ENCODE measurements at regions not wholly inside any gene's neighbourhood (a gene's known extent, or its start where the extent isn't known, plus 50 kb on each side); places are given as distances from the start of the nearest gene placed in this dataset.

GRCh38 chr3:151539599-151539998 lies 78.7 kb upstream of the IGSF10 start:
- no peak for DNase-seq
- Histone ChIP-seq H3K9ac (ENCODE audit: low read depth, low read length) (no peak overlapping the region), H3K4me1 (ENCODE audit: insufficient read depth, low read length) (peaks cover 15% of the 10 kb centered on the region), H3K27me3 (ENCODE audit: insufficient read depth, low read length, poor library complexity) (no peaks in the 10 kb centered on the region), H3K4me3 (ENCODE audit: low read depth in 1 of 2, low read length in 2 of 2) (no peak overlapping the region), H3K79me2 (ENCODE audit: insufficient read depth, low read length) (no peaks in the 10 kb centered on the region), H3K27ac (ENCODE audit: low read length) (no peak overlapping the region), H3K36me3 (ENCODE audit: insufficient read depth, low read length) (no peaks in the 10 kb centered on the region), H4K20me1 (ENCODE audit: insufficient read depth, low read length) (no peaks in the 10 kb centered on the region), H3K4me2 (ENCODE audit: insufficient read depth, low read length) (no peak overlapping the region), H2AFZ (ENCODE audit: low read depth, low read length) (no peak overlapping the region), H3K9me3 (ENCODE audit: insufficient read depth, low read length, severe bottlenecking) (no peaks in the 10 kb centered on the region)
- no peak for ATAC-seq (ENCODE audit: insufficient read depth, low read depth)
- no peak for TF ChIP-seq CTCF (IDR thresholded peaks at IDR 0.05; ENCODE audit: borderline replicate concordance, extremely low read depth, low read length, poor library complexity, severe bottlenecking)

- no peaks in the 10 kb centered on the region for H3K36me3 ChIP-seq (ENCODE audit: insufficient read depth, low read length)
- no peaks in the 10 kb centered on the region for H3K27me3 ChIP-seq (ENCODE audit: insufficient read depth, low read length, poor library complexity)
- H3K9ac ChIP-seq (ENCODE audit: low read depth, low read length), result no peak overlapping the region
- DNase-seq (no peak), ATAC-seq (ENCODE audit: insufficient read depth, low read depth) (no peak)
- H2AFZ ChIP-seq (ENCODE audit: low read depth, low read length), result no peak overlapping the region
- H4K20me1 ChIP-seq (ENCODE audit: insufficient read depth, low read length), result no peaks in the 10 kb centered on the region
- H3K9me3 ChIP-seq (ENCODE audit: insufficient read depth, low read length, severe bottlenecking), result no peaks in the 10 kb centered on the region
- H3K79me2 ChIP-seq (ENCODE audit: insufficient read depth, low read length), result no peaks in the 10 kb centered on the region
- H3K4me3 ChIP-seq (ENCODE audit: low read depth in 1 of 2, low read length in 2 of 2), result no peak overlapping the region
- no peak overlapping the region for H3K4me2 ChIP-seq (ENCODE audit: insufficient read depth, low read length)
- no peak overlapping the region for H3K27ac ChIP-seq (ENCODE audit: low read length)
- H3K4me1 ChIP-seq (ENCODE audit: insufficient read depth, low read length), result peaks cover 9% of the 10 kb centered on the region
- TF ChIP-seq CTCF (IDR thresholded peaks at IDR 0.05; ENCODE audit: borderline replicate concordance, extremely low read depth, low read length, poor library complexity, severe bottlenecking) (no peak), EZH2 (IDR thresholded peaks at IDR 0.05; ENCODE audit: borderline replicate concordance, low read depth, low read length, severe bottlenecking) (no peak)
Measured at GRCh38 chr3:151538456-151539393, 77.9 kb upstream of the IGSF10 start.

GRCh38 chr3:151537726-151538125 lies 76.9 kb upstream of the IGSF10 start:
- Histone ChIP-seq H3K9me3 (ENCODE audit: insufficient read depth, low read length, severe bottlenecking) (no peaks in the 10 kb centered on the region), H4K20me1 (ENCODE audit: insufficient read depth, low read length) (no peaks in the 10 kb centered on the region), H2AFZ (ENCODE audit: low read depth, low read length) (no peak overlapping the region), H3K27ac (ENCODE audit: low read length) (no peak overlapping the region), H3K79me2 (ENCODE audit: insufficient read depth, low read length) (no peaks in the 10 kb centered on the region), H3K27me3 (ENCODE audit: insufficient read depth, low read length, poor library complexity) (no peaks in the 10 kb centered on the region), H3K4me3 (ENCODE audit: low read depth in 1 of 2, low read length in 2 of 2) (no peak overlapping the region), H3K9ac (ENCODE audit: low read depth, low read length) (no peak overlapping the region), H3K4me2 (ENCODE audit: insufficient read depth, low read length) (no peak overlapping the region), H3K36me3 (ENCODE audit: insufficient read depth, low read length) (no peaks in the 10 kb centered on the region), H3K4me1 (ENCODE audit: insufficient read depth, low read length) (no peaks in the 10 kb centered on the region)
- DNase-seq (no peak), ATAC-seq (ENCODE audit: insufficient read depth, low read depth) (no peak)
- TF ChIP-seq EZH2 (IDR thresholded peaks at IDR 0.05; ENCODE audit: borderline replicate concordance, low read depth, low read length, severe bottlenecking), result no peak
- TF ChIP-seq CTCF (IDR thresholded peaks at IDR 0.05; ENCODE audit: borderline replicate concordance, extremely low read depth, low read length, poor library complexity, severe bottlenecking), result no peak

All from DND-41 (cell line).